ENCODE measurements at regions not wholly inside any gene's neighbourhood (a gene's known extent, or its start where the extent isn't known, plus 50 kb on each side); places are given as distances from the start of the nearest gene placed in this dataset.

DNA sequence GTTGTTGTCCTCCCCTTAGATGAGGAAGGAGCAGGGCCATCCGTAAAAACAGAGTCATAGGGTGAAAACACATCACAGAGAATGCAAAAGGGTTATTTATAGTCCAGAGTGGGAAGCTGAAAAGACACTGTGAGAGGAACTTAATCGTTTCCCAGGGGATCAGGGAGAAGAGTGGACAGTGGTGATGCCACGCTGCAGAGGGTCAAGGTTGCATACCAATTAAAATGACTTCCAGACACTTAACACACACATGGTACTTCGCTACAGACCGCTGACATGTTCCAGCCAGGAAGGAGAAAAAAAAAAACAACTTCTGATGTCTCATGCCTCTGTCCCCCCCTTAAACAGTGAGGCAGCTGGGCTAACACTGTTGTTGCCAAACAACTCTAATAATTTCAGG is 713.8 kb upstream of the RBFOX1 start:
- no peak overlapping the region for H3K4me3 ChIP-seq (ENCODE audit: low read depth, low read length)
- TF ChIP-seq, protein P1, sequence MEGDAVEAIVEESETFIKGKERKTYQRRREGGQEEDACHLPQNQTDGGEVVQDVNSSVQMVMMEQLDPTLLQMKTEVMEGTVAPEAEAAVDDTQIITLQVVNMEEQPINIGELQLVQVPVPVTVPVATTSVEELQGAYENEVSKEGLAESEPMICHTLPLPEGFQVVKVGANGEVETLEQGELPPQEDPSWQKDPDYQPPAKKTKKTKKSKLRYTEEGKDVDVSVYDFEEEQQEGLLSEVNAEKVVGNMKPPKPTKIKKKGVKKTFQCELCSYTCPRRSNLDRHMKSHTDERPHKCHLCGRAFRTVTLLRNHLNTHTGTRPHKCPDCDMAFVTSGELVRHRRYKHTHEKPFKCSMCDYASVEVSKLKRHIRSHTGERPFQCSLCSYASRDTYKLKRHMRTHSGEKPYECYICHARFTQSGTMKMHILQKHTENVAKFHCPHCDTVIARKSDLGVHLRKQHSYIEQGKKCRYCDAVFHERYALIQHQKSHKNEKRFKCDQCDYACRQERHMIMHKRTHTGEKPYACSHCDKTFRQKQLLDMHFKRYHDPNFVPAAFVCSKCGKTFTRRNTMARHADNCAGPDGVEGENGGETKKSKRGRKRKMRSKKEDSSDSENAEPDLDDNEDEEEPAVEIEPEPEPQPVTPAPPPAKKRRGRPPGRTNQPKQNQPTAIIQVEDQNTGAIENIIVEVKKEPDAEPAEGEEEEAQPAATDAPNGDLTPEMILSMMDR (IDR thresholded peaks at IDR 0.05; ENCODE audit: low read depth, low read length): no peak
- TF ChIP-seq MAX (IDR thresholded peaks at IDR 0.05; ENCODE audit: low read depth, low read length) (no peak), POLR2A (IDR thresholded peaks at IDR 0.05; ENCODE audit: extremely low read depth, insufficient read length) (no peak), MYC (IDR thresholded peaks at IDR 0.05; ENCODE audit: low read depth, low read length) (no peak)
- DNase-seq (ENCODE audit: low read depth): no peak

GRCh38 chr16:6616746-6617145 is 715.9 kb upstream of the RBFOX1 start:
- no peak overlapping the region for H3K4me3 ChIP-seq (ENCODE audit: low read depth, low read length)
- TF ChIP-seq MAX (IDR thresholded peaks at IDR 0.05; ENCODE audit: low read depth, low read length) (no peak), POLR2A (IDR thresholded peaks at IDR 0.05; ENCODE audit: extremely low read depth, insufficient read length) (no peak), MYC (IDR thresholded peaks at IDR 0.05; ENCODE audit: low read depth, low read length) (no peak)
- TF ChIP-seq, protein P1 (IDR thresholded peaks at IDR 0.05; ENCODE audit: low read depth, low read length): no peak
- no peak for DNase-seq (ENCODE audit: low read depth)

GRCh38 chr16:6615636-6616035 is 717.0 kb upstream of the RBFOX1 start:
- no peak overlapping the region for H3K4me3 ChIP-seq (ENCODE audit: low read depth, low read length)
- TF ChIP-seq MYC (IDR thresholded peaks at IDR 0.05; ENCODE audit: low read depth, low read length) (no peak), MAX (IDR thresholded peaks at IDR 0.05; ENCODE audit: low read depth, low read length) (no peak), POLR2A (IDR thresholded peaks at IDR 0.05; ENCODE audit: extremely low read depth, insufficient read length) (no peak)
- TF ChIP-seq, protein P1 (IDR thresholded peaks at IDR 0.05; ENCODE audit: low read depth, low read length): no peak
- no peak for DNase-seq (ENCODE audit: low read depth)

DNA sequence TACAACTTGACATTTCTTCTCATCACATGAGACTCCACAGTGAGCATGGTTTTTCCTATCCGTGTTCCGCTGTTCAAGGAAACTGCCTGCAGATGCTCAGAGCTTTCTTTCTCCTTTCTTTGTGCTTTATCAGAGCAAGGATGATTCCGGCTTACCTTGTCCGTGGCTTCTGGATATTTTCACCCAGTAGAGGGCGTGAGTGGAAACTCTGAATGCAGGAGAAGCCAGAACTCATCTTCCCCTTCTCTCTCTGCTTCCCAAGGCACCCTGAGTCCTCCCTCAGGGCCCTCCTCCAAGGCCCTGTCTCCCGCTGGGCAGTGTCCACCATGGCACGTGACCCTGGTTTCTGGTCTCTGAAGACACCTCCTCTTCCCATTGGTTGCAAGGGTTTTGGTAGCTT is 721.1 kb upstream of the RBFOX1 start:
- DNase-seq (ENCODE audit: low read depth): peak; percentile 2
- H3K4me3 ChIP-seq (ENCODE audit: low read depth, low read length): no peak overlapping the region
- TF ChIP-seq MYC (IDR thresholded peaks at IDR 0.05; ENCODE audit: low read depth, low read length): no peak
- TF ChIP-seq MAX (IDR thresholded peaks at IDR 0.05; ENCODE audit: low read depth, low read length): no peak
- TF ChIP-seq, protein P1 (IDR thresholded peaks at IDR 0.05; ENCODE audit: low read depth, low read length): peak; percentile 26

DNA sequence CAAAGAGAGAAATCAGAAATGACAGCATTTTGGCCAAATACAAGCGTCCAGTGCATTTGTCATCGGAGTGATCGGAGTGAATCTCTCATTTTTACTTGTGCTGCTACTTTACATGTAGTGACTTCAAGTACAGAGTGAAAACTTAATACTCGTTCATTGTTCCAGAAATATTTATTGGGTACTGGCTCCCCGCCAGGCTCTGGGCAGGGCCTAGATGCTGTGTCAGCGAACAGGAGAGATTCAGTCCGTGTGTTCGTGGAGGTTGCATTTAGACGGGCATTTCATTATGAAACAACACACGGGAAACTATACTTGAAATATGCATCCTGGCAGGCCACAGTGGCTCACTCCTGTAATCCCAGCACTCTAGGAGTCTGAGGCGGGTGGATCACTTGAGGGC is 727.2 kb upstream of the RBFOX1 start:
- H3K4me3 ChIP-seq (ENCODE audit: low read depth, low read length): no peak overlapping the region
- no peak for DNase-seq (ENCODE audit: low read depth)
- TF ChIP-seq MYC (IDR thresholded peaks at IDR 0.05; ENCODE audit: low read depth, low read length) (no peak), MAX (IDR thresholded peaks at IDR 0.05; ENCODE audit: low read depth, low read length) (no peak), POLR2A (IDR thresholded peaks at IDR 0.05; ENCODE audit: extremely low read depth, insufficient read length) (no peak)
- TF ChIP-seq, protein P1 (IDR thresholded peaks at IDR 0.05; ENCODE audit: low read depth, low read length): no peak
